Mucosa of descending colon (tissue), 3 donors: ENCODE measurements at regions not wholly inside any gene's neighbourhood (a gene's known extent, or its start where the extent isn't known, plus 50 kb on each side); places are given as distances from the start of the nearest gene placed in this dataset.
"Not testable (repeated sequence)": the region's sequence is repeated elsewhere in the genome, so short reads cannot be mapped to it uniquely, and the experiment has no call there.

Experiments
- ATAC-seq: fragments of 200-7000 bp; cut with Tn5 transposase; one replicate; pipeline ENCODE4 v1.9.1; 2020; ENCODE audit warnings: mild to moderate bottlenecking, moderate library complexity
- DNase-seq, 3 donors: peaks; one replicate each; pipeline ENCODE4 v3.0.0-alpha.2; 2020
- H3K36me3 ChIP-seq: fragments of 200-600 bp; one replicate; pipeline ENCODE4 v1.8.0; 2021; ENCODE audit warnings: low read depth, mild to moderate bottlenecking
- H3K4me1 ChIP-seq: fragments of 200-600 bp; one replicate; pipeline ENCODE4 v1.8.0; 2021; ENCODE audit warnings: low read depth, mild to moderate bottlenecking
- H3K4me3 ChIP-seq: fragments of 200-600 bp; one replicate; pipeline ENCODE4 v1.8.0; 2021; ENCODE audit warnings: mild to moderate bottlenecking
- H3K9me3 ChIP-seq: fragments of 200-600 bp; one replicate; pipeline ENCODE4 v1.8.0; 2021; ENCODE audit warnings: mild to moderate bottlenecking
- intact Hi-C, 2 donors: fragments of 100-400 bp; cut with DNase I in 1 of 2; cut with micrococcal nuclease in 1 of 2; formaldehyde crosslinking; loops; one replicate each; pipeline versions ENCODE4 v1.11.0 to v1.11.1; 2022; cut with DNase I, micrococcal nuclease
- TF ChIP-seq, protein P1 (sequence below): fragments of 200-600 bp; IDR thresholded peaks from one replicate; pipeline ENCODE4 v1.8.0; 2022; ENCODE audit warnings: antibody characterized with exemption, mild to moderate bottlenecking
- donor health status: DM: no; HTN: no; CAD: no; lungs with moderate emphysema.
- donor health status: DM: no; HTN: no; CAD: no.
- donor health status: DM: no; HTN: yes; CAD: no.

DNA sequence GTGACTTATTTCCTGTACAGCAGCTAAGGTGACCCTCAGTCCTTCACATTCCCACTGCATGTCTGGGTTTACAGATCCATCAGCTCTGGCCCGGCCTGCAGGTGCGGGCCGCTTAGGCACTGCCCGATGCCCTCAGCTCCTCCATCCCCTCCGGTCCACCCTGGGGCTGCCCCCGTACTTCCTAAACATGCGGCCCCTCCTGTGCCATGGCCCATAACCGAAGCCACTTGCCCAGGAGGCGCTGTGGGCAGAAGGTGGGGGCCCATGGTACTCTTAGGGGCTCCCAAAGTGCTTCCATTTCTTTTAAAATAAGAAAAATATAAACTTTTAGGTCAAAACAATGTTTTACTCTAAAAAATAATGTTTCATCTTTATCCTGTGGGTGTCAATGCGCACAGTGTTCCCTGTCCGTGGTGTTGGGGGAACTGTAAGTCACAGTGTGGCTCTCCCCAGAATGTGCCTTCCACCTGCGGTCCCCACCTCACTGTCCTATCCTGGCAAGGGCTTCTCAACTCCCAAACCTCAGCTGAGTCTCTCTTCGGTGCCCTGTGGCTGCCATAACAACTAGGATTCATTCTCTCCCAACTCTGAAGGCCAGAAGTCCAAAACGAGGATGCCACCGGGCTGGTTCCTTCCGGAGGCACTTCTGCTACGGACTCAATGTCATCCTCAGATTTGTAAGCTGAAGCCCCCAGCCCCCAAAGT is 132.7 kb upstream of the LPCAT1 start:
- ATAC-seq (no peak), DNase-seq (no peak)
- H3K4me1 ChIP-seq = peaks cover 8% of the 10 kb centered on the region
- TF ChIP-seq, protein P1, sequence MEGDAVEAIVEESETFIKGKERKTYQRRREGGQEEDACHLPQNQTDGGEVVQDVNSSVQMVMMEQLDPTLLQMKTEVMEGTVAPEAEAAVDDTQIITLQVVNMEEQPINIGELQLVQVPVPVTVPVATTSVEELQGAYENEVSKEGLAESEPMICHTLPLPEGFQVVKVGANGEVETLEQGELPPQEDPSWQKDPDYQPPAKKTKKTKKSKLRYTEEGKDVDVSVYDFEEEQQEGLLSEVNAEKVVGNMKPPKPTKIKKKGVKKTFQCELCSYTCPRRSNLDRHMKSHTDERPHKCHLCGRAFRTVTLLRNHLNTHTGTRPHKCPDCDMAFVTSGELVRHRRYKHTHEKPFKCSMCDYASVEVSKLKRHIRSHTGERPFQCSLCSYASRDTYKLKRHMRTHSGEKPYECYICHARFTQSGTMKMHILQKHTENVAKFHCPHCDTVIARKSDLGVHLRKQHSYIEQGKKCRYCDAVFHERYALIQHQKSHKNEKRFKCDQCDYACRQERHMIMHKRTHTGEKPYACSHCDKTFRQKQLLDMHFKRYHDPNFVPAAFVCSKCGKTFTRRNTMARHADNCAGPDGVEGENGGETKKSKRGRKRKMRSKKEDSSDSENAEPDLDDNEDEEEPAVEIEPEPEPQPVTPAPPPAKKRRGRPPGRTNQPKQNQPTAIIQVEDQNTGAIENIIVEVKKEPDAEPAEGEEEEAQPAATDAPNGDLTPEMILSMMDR = no peak
- intact Hi-C loops = no loop called here
- H3K9me3 ChIP-seq = no peaks in the 10 kb centered on the region
- no peak overlapping the region for H3K4me3 ChIP-seq
- no peaks in the 10 kb centered on the region for H3K36me3 ChIP-seq

DNA sequence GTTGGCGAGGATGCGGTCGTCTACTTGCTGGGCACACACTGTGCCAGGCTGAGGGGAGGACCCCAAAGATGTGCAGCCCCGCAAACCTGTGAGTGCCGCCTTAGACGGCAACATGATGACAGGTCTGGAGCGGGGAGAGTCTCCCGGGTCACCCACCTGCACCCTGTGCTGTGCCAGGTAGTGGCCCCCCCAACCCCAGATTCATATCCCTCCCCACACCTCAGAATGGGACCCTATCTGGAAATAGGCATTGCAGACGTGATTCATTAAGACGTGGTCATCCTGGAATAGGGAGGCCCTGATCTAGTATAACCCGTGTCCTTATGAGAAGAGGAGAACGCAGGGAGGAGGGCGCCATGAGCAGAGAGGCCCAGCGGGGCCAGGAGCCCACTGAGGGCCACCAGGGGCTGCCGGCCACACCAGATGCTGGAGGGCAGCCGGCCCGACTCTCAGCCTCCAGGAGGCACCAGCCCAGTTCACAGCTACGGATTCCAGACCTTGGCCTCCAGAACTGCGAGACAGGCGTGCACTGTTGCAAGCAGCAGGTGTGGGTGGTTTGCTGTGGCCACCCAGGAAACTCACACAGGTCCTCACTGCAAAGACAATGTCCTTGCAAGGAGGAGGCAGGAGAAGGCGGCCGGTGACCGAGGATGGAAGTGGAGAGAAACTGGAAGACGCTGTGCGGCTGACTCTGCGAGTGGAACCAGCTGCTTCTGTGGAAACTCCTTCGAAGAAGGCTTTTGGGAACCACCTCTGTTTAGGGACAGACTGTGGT is 131.9 kb upstream of the LPCAT1 start:
- H3K4me3 ChIP-seq = no peak overlapping the region
- intact Hi-C loops = no loop called here
- no peaks in the 10 kb centered on the region for H3K36me3 ChIP-seq
- ATAC-seq = no peak
- no peaks in the 10 kb centered on the region for H3K9me3 ChIP-seq
- H3K4me1 ChIP-seq = peaks cover 8% of the 10 kb centered on the region
- no peak for DNase-seq
- TF ChIP-seq, protein P1 = no peak

DNA sequence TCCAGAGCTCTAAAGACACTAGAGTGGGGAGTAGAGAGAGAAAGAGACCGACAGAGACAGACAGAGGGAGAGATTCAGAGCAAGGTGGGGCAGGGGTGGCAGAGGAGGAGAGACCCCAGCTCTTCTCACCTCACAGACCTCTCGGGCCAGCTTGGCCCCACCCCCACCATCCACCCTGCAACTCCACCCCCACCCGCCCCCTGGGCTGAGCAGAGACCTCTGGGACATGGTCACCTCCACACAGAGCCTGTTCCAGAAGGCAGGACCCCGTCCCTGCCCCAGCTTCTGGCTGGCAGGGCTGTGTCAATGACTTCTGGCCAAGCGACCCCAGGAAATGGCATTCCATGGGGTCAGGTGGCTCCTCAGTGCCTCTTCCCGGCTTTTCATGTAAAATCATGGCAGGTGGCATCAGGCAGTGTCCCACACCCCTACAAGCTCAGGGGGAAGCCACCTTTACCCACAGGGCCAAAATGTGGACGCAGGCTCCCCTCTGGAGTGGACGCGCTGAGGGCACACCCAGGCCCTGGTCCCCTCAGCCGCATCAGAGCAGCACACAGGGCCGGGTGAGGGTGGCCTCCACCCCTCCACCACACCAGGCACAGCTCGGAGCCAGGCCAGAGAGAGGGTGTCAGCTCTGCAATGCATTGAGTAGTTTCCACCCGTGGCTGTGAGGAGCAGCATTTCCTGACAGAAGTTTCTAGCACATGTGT is 131.2 kb upstream of the LPCAT1 start:
- ATAC-seq = no peak
- intact Hi-C loops = no loop called here
- no peak for DNase-seq

DNA sequence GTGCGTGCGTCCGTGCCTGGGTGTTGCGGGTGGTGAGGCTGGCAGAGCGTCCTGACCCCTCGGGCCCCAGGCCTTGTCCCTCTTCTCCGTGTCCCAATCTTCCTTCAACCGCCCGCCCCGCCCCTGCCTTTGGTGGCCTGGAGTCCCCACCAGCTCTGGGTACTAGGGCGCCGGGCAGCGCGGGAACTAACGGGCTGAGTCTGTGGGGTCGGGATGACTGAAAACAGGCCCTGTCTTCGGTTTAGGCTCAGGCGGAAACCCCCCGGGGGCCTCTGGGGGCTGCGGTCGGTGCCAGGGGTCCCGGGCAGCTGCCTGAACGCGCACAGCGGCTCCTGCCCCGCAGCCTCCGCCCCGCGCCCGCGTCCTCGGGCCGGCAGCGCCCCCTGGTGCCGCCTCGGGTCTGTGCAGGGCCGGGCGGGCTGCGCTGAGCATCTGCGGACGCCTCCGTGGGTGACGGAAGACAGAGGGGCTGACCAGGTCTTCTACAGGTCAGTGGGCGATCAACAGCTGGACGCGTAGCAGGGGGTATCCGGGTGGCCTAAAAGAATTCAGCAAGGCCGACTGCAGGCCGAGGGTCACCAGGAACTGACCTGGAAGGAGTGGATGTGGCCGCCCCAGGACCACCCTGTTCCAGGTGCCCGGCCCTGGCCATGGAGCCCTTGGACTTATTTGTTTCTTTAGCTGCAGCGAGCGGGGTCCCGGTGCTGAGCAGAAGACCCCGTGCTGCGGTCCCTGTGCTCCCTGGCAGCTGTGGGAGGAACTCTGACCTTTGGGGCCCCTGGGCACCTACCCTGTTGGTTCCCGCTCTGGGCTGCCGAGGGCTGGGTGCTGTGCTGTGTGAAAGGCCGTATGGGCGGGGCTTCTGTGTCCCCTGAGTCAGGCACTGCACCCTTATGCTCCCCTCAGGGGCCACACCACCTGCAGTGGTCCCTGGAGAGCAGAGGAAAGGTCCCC is 130.2 kb upstream of the LPCAT1 start:
- TF ChIP-seq, protein P1 = peak; percentile 59
- H3K36me3 ChIP-seq, H3K4me1 ChIP-seq, DNase-seq, intact Hi-C loops, H3K9me3 ChIP-seq, H3K4me3 ChIP-seq: not testable (repeated sequence)
- peak; percentile 92 for ATAC-seq

More for the DNA sequence above, 131.2 kb upstream of the LPCAT1 start:
- H3K4me1 ChIP-seq = peaks cover 8% of the 10 kb centered on the region
- TF ChIP-seq, protein P1 = no peak
- no peaks in the 10 kb centered on the region for H3K9me3 ChIP-seq
- no peaks in the 10 kb centered on the region for H3K36me3 ChIP-seq
- no peak overlapping the region for H3K4me3 ChIP-seq
